Upper lobe of left lung (tissue), 6 donors: ENCODE measurements at regions not wholly inside any gene's neighbourhood (a gene's known extent, or its start where the extent isn't known, plus 50 kb on each side); places are given as distances from the start of the nearest gene placed in this dataset.

ENCODE experiments used
- ATAC-seq, 2 donors: fragments of 200-7000 bp; cut with Tn5 transposase; one replicate each; pipeline ENCODE4 v1.9.1; 2022; ENCODE audit warnings: mild to moderate bottlenecking in 2 of 2, moderate library complexity in 2 of 2; ENCODE audit not compliant: low FRiP score in 2 of 2
- DNase-seq, 2 donors: peaks; one replicate each; pipeline ENCODE4 v3.0.0-alpha.2; 2019 to 2020
- H3K27ac ChIP-seq, 4 donors: fragments of 200-600 bp; sonication (generic); one replicate each; pipeline ENCODE4 v1.5.1; 2016 to 2019
- H3K27me3 ChIP-seq, 4 donors: fragments of 200-600 bp; sonication (generic); one replicate each; pipeline ENCODE4 v1.5.1; 2017 to 2019
- H3K36me3 ChIP-seq, 4 donors: fragments of 200-600 bp; sonication (generic); one replicate each; pipeline ENCODE4 v1.5.1; 2016 to 2019
- H3K4me1 ChIP-seq, 4 donors: fragments of 200-600 bp; sonication (generic); one replicate each; pipeline ENCODE4 v1.5.1; 2018 to 2019
- H3K4me3 ChIP-seq, 4 donors: fragments of 200-600 bp; sonication (generic); one replicate each; pipeline ENCODE4 v1.5.1; 2017 to 2019; ENCODE audit warnings: mild to moderate bottlenecking in 2 of 4, moderate library complexity in 1 of 4
- H3K9me3 ChIP-seq, 4 donors: fragments of 200-600 bp; sonication (generic); one replicate each; pipeline ENCODE4 v1.5.1; 2018 to 2019
- EP300 ChIP-seq, 4 donors: sonication (generic); formaldehyde crosslinking; IDR thresholded peaks; one replicate each; pipeline ENCODE4 v1.5.1; 2017; ENCODE audit warnings: antibody characterized with exemption in 4 of 4, control low read depth in 2 of 4
- POLR2A ChIP-seq, 4 donors: fragments of 450-650 bp; IDR thresholded peaks; one replicate each; pipeline ENCODE4 v1.5.1; 2016 to 2017; ENCODE audit warnings: antibody characterized with exemption in 4 of 4, mild to moderate bottlenecking in 2 of 4
- POLR2AphosphoS5 ChIP-seq, 2 donors: sonication (generic); formaldehyde crosslinking; IDR thresholded peaks; one replicate each; pipeline ENCODE4 v1.5.1; 2017; ENCODE audit warnings: antibody characterized with exemption in 2 of 2
- WGBS, 2 donors: methylation state at CpG; one replicate each; pipeline ENCODE4 v1.1.5; 2017 to 2018; 5-methylcytosine and 5-hydroxymethylcytosine counted together
- TF ChIP-seq, protein P1 (sequence below), 6 experiments: fragments of 450-650 bp in 4 of 6; fragments of 200-600 bp in 2 of 6; sonication (generic) in 2 of 6; IDR thresholded peaks; one replicate each; pipeline ENCODE4 v1.5.1; 2016 to 2019; ENCODE audit warnings: antibody characterized with exemption in 6 of 6
- donor health status: DM: no; HTN: no; CAD: no; lungs with moderate emphysema.
- donor health status: DM: no; HTN: yes; CAD: no; lungs with severe emphysema.

DNA sequence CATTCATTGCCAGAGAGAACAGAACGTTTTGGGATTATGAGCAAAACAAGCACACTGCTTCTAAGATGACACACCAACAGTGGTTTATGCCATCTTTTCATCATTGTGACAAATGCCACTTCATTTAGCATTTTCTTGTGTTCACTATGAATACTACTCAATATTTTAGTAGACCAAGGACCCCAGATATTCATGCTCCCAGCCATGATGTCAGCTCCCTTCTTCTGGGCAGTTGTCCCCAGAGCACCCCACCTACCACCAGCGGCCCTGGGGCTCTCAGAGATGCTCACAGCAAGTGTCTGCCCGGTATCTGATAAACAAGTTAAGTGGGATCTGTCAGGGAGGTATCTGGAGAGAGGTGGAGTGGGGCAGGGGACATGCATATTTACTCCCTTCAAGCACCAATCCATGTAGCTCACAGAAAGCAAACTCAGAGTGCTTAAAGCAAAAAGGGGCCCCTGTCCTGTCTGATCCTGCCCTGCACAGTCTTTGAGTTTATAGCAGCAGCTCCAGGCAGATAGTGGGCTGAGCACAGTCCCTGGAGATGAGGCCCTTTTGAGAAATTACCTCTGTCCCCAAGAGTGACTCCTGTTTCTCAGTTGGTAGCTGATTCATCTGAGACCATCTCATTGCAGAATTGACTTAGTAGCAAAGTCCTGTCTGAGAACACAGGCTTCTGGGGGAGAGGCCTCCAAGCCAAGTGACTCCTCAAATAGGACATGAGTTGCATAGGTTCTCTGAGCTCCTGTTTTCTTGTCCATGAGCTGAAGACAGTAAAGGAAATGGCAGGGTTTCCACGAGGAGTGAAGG lies 281.8 kb upstream of the KLF6 start:
- Histone ChIP-seq H3K9me3 (no peaks in the 10 kb centered on the region), H3K27me3 (no peaks in the 10 kb centered on the region), H3K27ac (no peak overlapping the region), H3K4me1 (peaks cover 2 to 14% (median 10%) of the 10 kb centered on the region in 4 donors), H3K4me3 (no peak overlapping the region), H3K36me3 (no peaks in the 10 kb centered on the region)
- TF ChIP-seq, protein P1, sequence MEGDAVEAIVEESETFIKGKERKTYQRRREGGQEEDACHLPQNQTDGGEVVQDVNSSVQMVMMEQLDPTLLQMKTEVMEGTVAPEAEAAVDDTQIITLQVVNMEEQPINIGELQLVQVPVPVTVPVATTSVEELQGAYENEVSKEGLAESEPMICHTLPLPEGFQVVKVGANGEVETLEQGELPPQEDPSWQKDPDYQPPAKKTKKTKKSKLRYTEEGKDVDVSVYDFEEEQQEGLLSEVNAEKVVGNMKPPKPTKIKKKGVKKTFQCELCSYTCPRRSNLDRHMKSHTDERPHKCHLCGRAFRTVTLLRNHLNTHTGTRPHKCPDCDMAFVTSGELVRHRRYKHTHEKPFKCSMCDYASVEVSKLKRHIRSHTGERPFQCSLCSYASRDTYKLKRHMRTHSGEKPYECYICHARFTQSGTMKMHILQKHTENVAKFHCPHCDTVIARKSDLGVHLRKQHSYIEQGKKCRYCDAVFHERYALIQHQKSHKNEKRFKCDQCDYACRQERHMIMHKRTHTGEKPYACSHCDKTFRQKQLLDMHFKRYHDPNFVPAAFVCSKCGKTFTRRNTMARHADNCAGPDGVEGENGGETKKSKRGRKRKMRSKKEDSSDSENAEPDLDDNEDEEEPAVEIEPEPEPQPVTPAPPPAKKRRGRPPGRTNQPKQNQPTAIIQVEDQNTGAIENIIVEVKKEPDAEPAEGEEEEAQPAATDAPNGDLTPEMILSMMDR (IDR thresholded peaks at IDR 0.05), result no peak
- no peak for TF ChIP-seq POLR2A (IDR thresholded peaks at IDR 0.05)
- no peak for TF ChIP-seq EP300 (IDR thresholded peaks at IDR 0.05)
- no peak for TF ChIP-seq POLR2AphosphoS5 (IDR thresholded peaks at IDR 0.05)
- WGBS, 2 donors, result 65 to 70% methylated on average over 4 of the region's 4 CpGs
- ATAC-seq, result no peak
- no peak for DNase-seq

DNA sequence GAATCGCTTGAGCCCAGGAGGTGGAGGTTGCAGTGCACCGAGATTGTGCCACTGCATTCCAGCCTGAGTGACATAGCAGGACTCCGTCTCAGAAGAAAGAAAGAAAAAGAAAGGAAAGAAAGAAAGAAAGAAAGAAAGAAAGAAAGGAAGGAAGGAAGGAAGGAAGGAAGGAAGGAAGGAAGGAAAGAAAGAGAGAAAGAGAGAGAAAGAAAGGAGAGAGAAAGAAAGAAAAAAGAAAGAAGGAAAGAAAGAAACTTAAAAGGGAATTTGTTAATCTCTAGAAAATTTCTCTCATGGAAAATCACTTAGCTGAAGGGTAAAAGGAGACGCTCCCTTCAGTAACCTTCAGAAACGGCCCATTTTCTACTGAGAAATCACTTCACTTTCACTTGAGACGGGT lies 279.5 kb upstream of the KLF6 start:
- Histone ChIP-seq H3K27ac (no peak overlapping the region), H3K4me1 (peaks cover 10 to 22% (median 17%) of the 10 kb centered on the region in 4 donors), H3K4me3 (no peak overlapping the region), H3K9me3 (no peaks in the 10 kb centered on the region), H3K27me3 (no peaks in the 10 kb centered on the region), H3K36me3 (no peaks in the 10 kb centered on the region)
- TF ChIP-seq POLR2A (IDR thresholded peaks at IDR 0.05) (no peak), EP300 (IDR thresholded peaks at IDR 0.05) (no peak), POLR2AphosphoS5 (IDR thresholded peaks at IDR 0.05) (no peak)
- TF ChIP-seq, protein P1 (IDR thresholded peaks at IDR 0.05), result no peak
- no peak for DNase-seq
- ATAC-seq, result no peak
- WGBS, 2 donors, result 95 to 96% methylated on average over 6 of the region's 6 CpGs

DNA sequence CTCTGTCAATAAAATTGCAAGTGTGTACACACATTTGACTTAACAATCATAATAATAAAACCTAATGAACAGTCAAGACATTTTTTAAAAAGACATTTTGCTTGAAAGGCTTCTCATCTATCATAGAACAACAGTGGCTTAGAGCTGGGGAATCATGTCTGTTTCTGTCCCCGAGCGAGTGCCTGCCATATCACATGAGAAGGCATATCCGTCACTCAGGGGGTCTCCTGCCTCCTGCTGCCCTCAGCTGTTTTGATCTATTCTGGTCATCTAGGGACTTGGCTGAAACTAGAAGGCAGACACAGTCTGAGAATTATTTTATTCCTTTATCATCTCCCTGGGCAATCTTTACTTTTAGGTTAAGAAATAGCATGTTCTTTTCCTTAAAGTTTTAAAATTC lies 278.7 kb upstream of the KLF6 start:
- ATAC-seq (no peak), DNase-seq (no peak)
- no peak overlapping the region for H3K4me3 ChIP-seq
- no peak overlapping the region for H3K27ac ChIP-seq
- 97 to 98% methylated on average over 3 of the region's 3 CpGs for WGBS, 2 donors
- TF ChIP-seq EP300 (IDR thresholded peaks at IDR 0.05) (no peak), POLR2AphosphoS5 (IDR thresholded peaks at IDR 0.05) (no peak), POLR2A (IDR thresholded peaks at IDR 0.05) (no peak)
- TF ChIP-seq, protein P1 (IDR thresholded peaks at IDR 0.05), result no peak
- H3K9me3 ChIP-seq, result no peaks in the 10 kb centered on the region
- no peaks in the 10 kb centered on the region for H3K27me3 ChIP-seq
- H3K4me1 ChIP-seq, result peaks cover 10 to 22% (median 17%) of the 10 kb centered on the region in 4 donors
- no peaks in the 10 kb centered on the region for H3K36me3 ChIP-seq

DNA sequence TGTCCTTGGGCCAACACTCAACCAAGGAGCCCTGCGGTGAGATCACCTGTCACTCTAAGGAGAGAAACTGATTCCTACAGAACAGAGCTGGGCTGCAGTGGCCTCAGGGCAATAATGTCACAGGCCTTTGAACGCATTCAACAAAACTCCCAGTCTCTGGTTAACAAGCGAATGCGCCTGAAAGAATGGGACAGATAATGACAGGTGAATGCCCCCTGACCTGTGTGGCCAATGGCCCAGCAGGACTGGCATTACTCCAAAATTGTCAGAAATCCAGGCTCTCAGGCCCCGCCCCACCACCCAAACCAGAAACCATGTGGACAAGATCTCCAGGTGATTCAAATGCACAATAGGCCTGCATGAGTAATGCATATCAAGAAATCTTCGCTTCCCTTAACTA lies 277.7 kb upstream of the KLF6 start:
- Histone ChIP-seq H3K4me3 (no peak overlapping the region), H3K9me3 (no peaks in the 10 kb centered on the region), H3K36me3 (no peaks in the 10 kb centered on the region), H3K27me3 (no peaks in the 10 kb centered on the region), H3K4me1 (peaks cover 10 to 22% (median 16%) of the 10 kb centered on the region in 4 donors), H3K27ac (peak overlapping the region in 2 of 4 donors; percentile 44 to 62)
- WGBS, 2 donors, result 91 to 98% methylated on average over 6 of the region's 6 CpGs
- no peak for TF ChIP-seq EP300 (IDR thresholded peaks at IDR 0.05)
- TF ChIP-seq POLR2AphosphoS5 (IDR thresholded peaks at IDR 0.05), result no peak
- TF ChIP-seq, protein P1 (IDR thresholded peaks at IDR 0.05), result no peak
- TF ChIP-seq POLR2A (IDR thresholded peaks at IDR 0.05), result no peak
- DNase-seq (no peak), ATAC-seq (no peak)

DNA sequence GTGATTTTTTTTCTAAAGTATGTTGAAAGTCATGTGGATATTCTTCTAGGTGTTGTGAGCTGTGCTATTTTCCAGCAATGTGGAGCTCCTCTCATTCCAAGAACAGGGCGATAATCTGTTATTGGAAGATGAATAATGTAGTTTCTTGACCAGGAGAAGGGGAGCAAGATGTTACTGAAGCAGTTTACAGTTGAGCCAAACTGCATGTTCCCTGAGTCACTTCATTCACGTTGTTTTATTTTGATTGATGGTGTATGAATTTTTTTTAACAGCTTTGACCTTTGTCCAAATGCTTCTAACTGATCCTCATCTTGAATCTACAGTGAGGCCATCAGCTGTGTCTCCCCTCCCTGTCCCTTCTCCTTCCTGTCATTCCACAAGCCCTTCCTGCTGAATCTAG lies 277.1 kb upstream of the KLF6 start:
- DNase-seq (no peak), ATAC-seq (peak in 1 of 2 donors; percentile 68)
- Histone ChIP-seq H3K27ac (peak overlapping the region in 3 of 4 donors; percentile 17 to 44 (median 41)), H3K36me3 (no peaks in the 10 kb centered on the region), H3K9me3 (no peaks in the 10 kb centered on the region), H3K4me3 (no peak overlapping the region), H3K27me3 (no peaks in the 10 kb centered on the region), H3K4me1 (peaks cover 9 to 21% (median 15%) of the 10 kb centered on the region in 4 donors)
- TF ChIP-seq EP300 (IDR thresholded peaks at IDR 0.05) (peak in 1 of 4 donors; percentile 33), POLR2A (IDR thresholded peaks at IDR 0.05) (no peak)
- WGBS, 2 donors, result 47 to 58% methylated on average over 2 of the region's 2 CpGs
